Tibial nerve (tissue), 4 donors: ENCODE measurements at regions not wholly inside any gene's neighbourhood (a gene's known extent, or its start where the extent isn't known, plus 50 kb on each side); places are given as distances from the start of the nearest gene placed in this dataset.

Experiments used
- DNase-seq, 2 donors: peaks; one replicate each; pipeline ENCODE4 v3.0.0-alpha.2; 2019; ENCODE audit warnings: low spot score in 2 of 2
- H3K27ac ChIP-seq, 4 donors: fragments of 200-600 bp; sonication (generic) in 3 of 4; one replicate each; pipeline ENCODE4 v1.5.1; 2017 to 2019; ENCODE audit warnings: mild to moderate bottlenecking in 1 of 4
- H3K27me3 ChIP-seq, 2 donors: fragments of 200-600 bp; sonication (generic) in 1 of 2; one replicate each; pipeline versions ENCODE4 v1.5.1 to v1.6.0; 2017 to 2019
- H3K36me3 ChIP-seq, 3 donors: fragments of 200-600 bp; sonication (generic); one replicate each; pipeline ENCODE4 v1.5.1; 2018 to 2019
- H3K4me1 ChIP-seq, 4 donors: fragments of 200-600 bp; sonication (generic) in 3 of 4; one replicate each; pipeline ENCODE4 v1.5.1; 2017 to 2019
- H3K4me3 ChIP-seq, 4 donors: fragments of 200-600 bp; sonication (generic) in 3 of 4; one replicate each; pipeline ENCODE4 v1.5.1; 2017 to 2019; ENCODE audit warnings: mild to moderate bottlenecking in 1 of 4, moderate library complexity in 1 of 4
- H3K9me3 ChIP-seq, 4 donors: fragments of 200-600 bp; sonication (generic) in 3 of 4; one replicate each; pipeline ENCODE4 v1.5.1; 2017 to 2019
- CTCF ChIP-seq, 5 experiments: fragments of 200-600 bp in 3 of 5; fragments of 450-650 bp in 2 of 5; sonication (generic) in 3 of 5; IDR thresholded peaks; one replicate each; pipeline ENCODE4 v1.5.1; 2016 to 2019; ENCODE audit warnings: antibody characterized with exemption in 5 of 5, mild to moderate bottlenecking in 3 of 5, moderate library complexity in 2 of 5
- EP300 ChIP-seq, 2 donors: sonication (generic); formaldehyde crosslinking; IDR thresholded peaks; one replicate each; pipeline ENCODE4 v1.6.1; 2017; ENCODE audit warnings: antibody characterized with exemption in 2 of 2, mild to moderate bottlenecking in 1 of 2
- POLR2A ChIP-seq, 2 donors: fragments of 450-650 bp; IDR thresholded peaks; one replicate each; pipeline ENCODE4 v1.6.1; 2017; ENCODE audit warnings: antibody characterized with exemption in 2 of 2, mild to moderate bottlenecking in 2 of 2, moderate library complexity in 2 of 2
- WGBS, 2 donors: methylation state at CpG; one replicate each; pipeline ENCODE4 v1.1.5; 2018; 5-methylcytosine and 5-hydroxymethylcytosine counted together

- TF ChIP-seq CTCF (IDR thresholded peaks at IDR 0.05) (no peak), EP300 (IDR thresholded peaks at IDR 0.05) (no peak), POLR2A (IDR thresholded peaks at IDR 0.05) (no peak)
- H3K4me1 ChIP-seq, result no peaks in the 10 kb centered on the region
- 79 to 83% methylated on average over 5 of the region's 5 CpGs for WGBS, 2 donors
- no peaks in the 10 kb centered on the region for H3K9me3 ChIP-seq
- no peak for DNase-seq
- H3K36me3 ChIP-seq, result no peaks in the 10 kb centered on the region
- H3K27me3 ChIP-seq, result no peaks in the 10 kb centered on the region
- no peak overlapping the region for H3K4me3 ChIP-seq
- no peak overlapping the region for H3K27ac ChIP-seq
These were observed 395.9 kb downstream of the CDH26 start for GRCh38 chr20:60354024-60354580.

DNA sequence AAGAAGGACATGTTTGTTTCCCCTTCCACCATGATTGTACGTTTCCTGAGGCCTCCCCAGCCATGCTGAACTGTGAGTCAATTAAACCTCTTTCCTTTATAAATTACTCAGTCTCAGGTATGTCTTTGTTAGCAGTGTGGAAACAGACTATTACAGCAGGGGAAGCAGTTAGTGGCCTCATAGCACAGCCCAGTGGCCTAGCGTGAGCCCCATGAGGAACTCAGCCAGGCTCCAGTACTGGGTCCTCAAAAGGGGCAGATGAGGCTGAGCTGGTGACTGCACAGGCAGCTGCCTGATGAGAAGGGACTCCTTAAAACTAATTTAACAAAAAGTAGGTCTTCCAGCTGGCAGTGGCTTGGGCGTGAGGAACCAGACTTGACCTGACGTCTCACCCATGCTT lies 399.9 kb downstream of the CDH26 start:
- Histone ChIP-seq H3K27ac (no peak overlapping the region), H3K36me3 (no peaks in the 10 kb centered on the region), H3K9me3 (no peaks in the 10 kb centered on the region), H3K4me3 (no peak overlapping the region), H3K4me1 (peaks cover 0 to 4% (median 0%) of the 10 kb centered on the region in 4 donors), H3K27me3 (no peaks in the 10 kb centered on the region)
- DNase-seq, result no peak
- no peak for TF ChIP-seq EP300 (IDR thresholded peaks at IDR 0.05)
- no peak for TF ChIP-seq CTCF (IDR thresholded peaks at IDR 0.05)
- no peak for TF ChIP-seq POLR2A (IDR thresholded peaks at IDR 0.05)
- 79 to 88% methylated on average over 4 of the region's 4 CpGs for WGBS, 2 donors

GRCh38 chr20:60359010-60359409 lies 400.8 kb downstream of the CDH26 start:
- H3K36me3 ChIP-seq, result no peaks in the 10 kb centered on the region
- no peaks in the 10 kb centered on the region for H3K27me3 ChIP-seq
- H3K4me1 ChIP-seq, result peaks cover 0 to 4% (median 0%) of the 10 kb centered on the region in 4 donors
- no peak for DNase-seq
- H3K27ac ChIP-seq, result no peak overlapping the region
- no peak overlapping the region for H3K4me3 ChIP-seq
- no peaks in the 10 kb centered on the region for H3K9me3 ChIP-seq
- 92 to 98% methylated on average over 5 of the region's 5 CpGs for WGBS, 2 donors
- TF ChIP-seq POLR2A (IDR thresholded peaks at IDR 0.05), result no peak
- no peak for TF ChIP-seq CTCF (IDR thresholded peaks at IDR 0.05)
- no peak for TF ChIP-seq EP300 (IDR thresholded peaks at IDR 0.05)

DNA sequence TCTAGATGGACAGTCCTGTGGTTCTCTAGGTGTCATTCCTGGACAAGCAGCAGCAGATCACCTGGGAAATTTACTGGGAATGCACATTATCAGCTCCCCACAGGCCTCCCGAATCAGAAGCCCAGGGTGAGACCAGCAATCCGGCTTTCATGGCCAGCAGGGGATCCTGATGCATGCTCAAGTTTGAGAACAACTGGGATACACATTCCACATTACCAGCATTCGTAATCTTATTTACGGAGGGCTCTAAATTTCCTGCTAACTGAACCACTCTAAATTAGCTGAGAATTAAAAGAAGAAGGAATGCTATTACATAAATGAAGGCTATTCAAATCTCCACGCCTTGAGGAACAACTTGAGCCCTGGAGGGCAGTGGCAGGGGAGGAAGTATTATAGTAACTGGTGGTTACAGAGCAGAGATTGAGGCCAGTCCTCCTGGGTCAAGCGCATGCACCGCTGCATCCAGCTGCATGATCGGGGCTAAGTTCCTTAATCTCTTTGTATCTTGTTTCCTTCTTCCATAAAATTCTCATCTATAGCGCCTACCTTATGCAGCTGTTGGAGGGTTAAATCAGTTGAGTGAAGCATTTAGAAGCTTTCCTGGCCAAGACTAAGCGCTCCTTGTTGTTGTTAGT lies 403.7 kb downstream of the CDH26 start:
- H3K36me3 ChIP-seq, result no peaks in the 10 kb centered on the region

More for the DNA sequence above, 403.7 kb downstream of the CDH26 start:
- no peak for TF ChIP-seq POLR2A (IDR thresholded peaks at IDR 0.05)
- TF ChIP-seq EP300 (IDR thresholded peaks at IDR 0.05), result no peak
- no peak for TF ChIP-seq CTCF (IDR thresholded peaks at IDR 0.05)
- Histone ChIP-seq H3K27ac (no peak overlapping the region), H3K9me3 (no peaks in the 10 kb centered on the region), H3K4me3 (no peak overlapping the region), H3K27me3 (no peaks in the 10 kb centered on the region), H3K4me1 (peaks cover 0 to 4% (median 0%) of the 10 kb centered on the region in 4 donors)
- 52 to 65% methylated on average over 10 of the region's 10 CpGs for WGBS, 2 donors
- DNase-seq, result no peak
